HG03571 (cell line): ENCODE measurements at regions not wholly inside any gene's neighbourhood (a gene's known extent, or its start where the extent isn't known, plus 50 kb on each side); places are given as distances from the start of the nearest gene placed in this dataset.

Experiments
- ATAC-seq: cut with Tn5 transposase; IDR thresholded peaks from one replicate; pipeline ENCODE4 v1.9.1; 2021; ENCODE audit not compliant: unreplicated experiment

GRCh38 chr10:75347186-75347585, 54.4 kb downstream of the ZNF503 start:
- ATAC-seq: no peak

GRCh38 chr10:75345738-75346137, 55.8 kb downstream of the ZNF503 start:
- no peak for ATAC-seq

- ATAC-seq: no peak
Observed at GRCh38 chr10:75344170-75344569, 57.4 kb downstream of the ZNF503 start.

- no peak for ATAC-seq
Observed at GRCh38 chr10:75342397-75342796, 59.2 kb downstream of the ZNF503 start.

GRCh38 chr10:75335983-75336382, 65.6 kb downstream of the ZNF503 start:
- peak; percentile 86 for ATAC-seq

- no peak for ATAC-seq
Observed at GRCh38 chr10:75335191-75335590, 66.4 kb downstream of the ZNF503 start.

- no peak for ATAC-seq
Observed at GRCh38 chr10:75334720-75335119, 66.8 kb downstream of the ZNF503 start.

- ATAC-seq: no peak
Observed at GRCh38 chr10:75332081-75332480, 69.5 kb downstream of the ZNF503 start.

- no peak for ATAC-seq
Observed at GRCh38 chr10:75331081-75331480, 70.5 kb downstream of the ZNF503 start.

GRCh38 chr10:75329190-75329745, 72.3 kb downstream of the ZNF503 start:
- no peak for ATAC-seq

- ATAC-seq: no peak
Observed at GRCh38 chr10:75326306-75326705, 75.3 kb downstream of the ZNF503 start.

GRCh38 chr10:75319274-75319673, 82.3 kb downstream of the ZNF503 start:
- no peak for ATAC-seq

- ATAC-seq: no peak
Observed at GRCh38 chr10:75314570-75314969, 78.8 kb upstream of the COMTD1 start.

GRCh38 chr10:75312440-75312839, 76.7 kb upstream of the COMTD1 start:
- ATAC-seq: no peak

- no peak for ATAC-seq
Observed at GRCh38 chr10:75305675-75306074, 69.9 kb upstream of the COMTD1 start.

- no peak for ATAC-seq
Observed at GRCh38 chr10:75304741-75305390, 69.1 kb upstream of the COMTD1 start.

- no peak for ATAC-seq
Observed at GRCh38 chr10:75304313-75304712, 68.6 kb upstream of the COMTD1 start.

- ATAC-seq: no peak
Observed at GRCh38 chr10:75303045-75303777, 67.5 kb upstream of the COMTD1 start.

- ATAC-seq: no peak
Observed at GRCh38 chr10:75302029-75302428, 66.3 kb upstream of the COMTD1 start.

- ATAC-seq: no peak
Observed at GRCh38 chr10:75297021-75297599, 61.4 kb upstream of the COMTD1 start.

- no peak for ATAC-seq
Observed at GRCh38 chr10:75295868-75296441, 60.2 kb upstream of the COMTD1 start.
